GM20000 (cell line): ENCODE measurements at regions not wholly inside any gene's neighbourhood (a gene's known extent, or its start where the extent isn't known, plus 50 kb on each side); places are given as distances from the start of the nearest gene placed in this dataset.

Experiments used
- DNase-seq: peaks from one replicate; pipeline ENCODE4 v3.0.0; 2012; ENCODE audit warnings: low spot score
- TF ChIP-seq, protein P1 (sequence below): IDR thresholded peaks from 2 replicates; pipeline ENCODE4 v1.5.1; 2012; ENCODE audit warnings: mild to moderate bottlenecking, control low read depth; ENCODE audit errors: extremely low read depth, missing control alignments

DNA sequence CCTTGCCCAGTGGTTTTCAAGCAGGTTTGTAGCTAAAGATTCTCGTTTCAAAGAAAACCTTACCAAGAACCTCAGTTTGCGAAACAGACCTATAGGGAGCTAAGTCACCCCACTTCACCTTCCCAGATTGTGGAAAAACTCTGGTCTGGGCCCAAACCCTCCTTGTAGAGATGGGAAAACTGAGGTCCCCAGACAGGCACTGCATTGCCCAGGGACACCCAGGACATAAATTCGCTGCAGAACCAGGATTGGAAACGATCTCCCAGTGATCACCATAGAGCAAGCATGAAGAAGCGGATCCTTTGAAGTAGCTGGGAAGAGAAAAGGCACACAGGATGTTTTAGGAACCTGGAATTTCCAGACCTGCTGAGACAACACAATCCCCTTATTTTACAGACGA lies 85.6 kb upstream of the PIAS1 start:
- no peak for DNase-seq
- TF ChIP-seq, protein P1, sequence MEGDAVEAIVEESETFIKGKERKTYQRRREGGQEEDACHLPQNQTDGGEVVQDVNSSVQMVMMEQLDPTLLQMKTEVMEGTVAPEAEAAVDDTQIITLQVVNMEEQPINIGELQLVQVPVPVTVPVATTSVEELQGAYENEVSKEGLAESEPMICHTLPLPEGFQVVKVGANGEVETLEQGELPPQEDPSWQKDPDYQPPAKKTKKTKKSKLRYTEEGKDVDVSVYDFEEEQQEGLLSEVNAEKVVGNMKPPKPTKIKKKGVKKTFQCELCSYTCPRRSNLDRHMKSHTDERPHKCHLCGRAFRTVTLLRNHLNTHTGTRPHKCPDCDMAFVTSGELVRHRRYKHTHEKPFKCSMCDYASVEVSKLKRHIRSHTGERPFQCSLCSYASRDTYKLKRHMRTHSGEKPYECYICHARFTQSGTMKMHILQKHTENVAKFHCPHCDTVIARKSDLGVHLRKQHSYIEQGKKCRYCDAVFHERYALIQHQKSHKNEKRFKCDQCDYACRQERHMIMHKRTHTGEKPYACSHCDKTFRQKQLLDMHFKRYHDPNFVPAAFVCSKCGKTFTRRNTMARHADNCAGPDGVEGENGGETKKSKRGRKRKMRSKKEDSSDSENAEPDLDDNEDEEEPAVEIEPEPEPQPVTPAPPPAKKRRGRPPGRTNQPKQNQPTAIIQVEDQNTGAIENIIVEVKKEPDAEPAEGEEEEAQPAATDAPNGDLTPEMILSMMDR = no peak

DNA sequence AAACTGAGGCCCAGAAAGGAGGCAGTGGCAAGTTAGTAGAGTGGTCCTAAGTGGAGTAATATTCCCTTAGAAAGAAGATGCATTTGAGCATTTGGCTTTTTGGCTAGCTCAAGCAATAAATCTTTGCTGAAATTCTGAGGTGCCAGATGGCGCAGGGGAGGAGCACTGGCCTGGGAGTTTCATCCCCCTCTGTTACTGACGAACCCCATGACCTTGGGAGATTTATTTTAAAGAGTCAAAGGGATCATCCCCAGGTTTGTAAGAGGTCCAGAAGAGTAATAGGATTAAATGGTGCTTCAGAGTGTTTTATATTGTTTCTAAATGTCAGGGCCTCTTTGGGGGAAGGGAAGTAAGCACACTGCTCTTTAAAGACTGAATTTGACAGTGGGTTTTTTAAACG lies 85.1 kb upstream of the PIAS1 start:
- no peak for DNase-seq
- TF ChIP-seq, protein P1 = no peak

DNA sequence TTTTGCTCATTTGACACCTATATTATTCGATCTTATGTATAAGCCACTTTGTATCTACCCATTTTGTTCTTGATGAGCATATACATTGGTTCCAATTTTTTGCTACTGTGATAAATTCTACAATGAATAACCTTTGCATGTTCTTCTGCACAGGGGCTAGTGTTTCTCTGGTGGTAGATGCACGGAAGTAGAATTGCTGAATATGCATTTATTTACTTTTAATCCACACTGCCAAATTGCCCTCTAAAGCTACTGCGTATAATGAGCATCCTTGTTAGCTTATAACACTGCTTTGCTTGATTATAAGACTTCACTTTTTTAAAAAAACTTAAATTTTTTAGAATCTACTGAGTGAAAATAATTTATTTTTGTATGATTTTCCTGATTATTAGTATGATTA lies 84.2 kb upstream of the PIAS1 start:
- TF ChIP-seq, protein P1 = no peak
- DNase-seq = no peak

DNA sequence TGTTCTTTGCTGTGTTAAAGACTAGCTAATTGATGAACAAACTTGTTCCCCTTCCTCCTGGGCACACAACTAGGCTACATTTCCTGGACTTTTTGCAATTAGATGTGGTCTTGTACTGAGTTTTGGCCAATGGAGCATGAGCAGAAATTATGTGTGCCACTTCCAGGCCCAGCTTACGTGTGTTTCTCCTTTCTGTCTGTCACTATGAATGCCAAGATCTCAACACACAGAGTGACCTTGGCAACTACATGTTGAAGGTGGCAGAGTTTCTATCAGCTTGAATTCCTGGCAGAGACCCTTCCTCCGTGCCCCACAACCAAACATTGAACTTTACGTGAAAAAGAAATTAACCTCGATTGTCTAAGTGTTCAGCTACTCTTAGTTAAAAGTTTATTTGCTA lies 81.7 kb upstream of the PIAS1 start:
- TF ChIP-seq, protein P1 = no peak
- DNase-seq = no peak

DNA sequence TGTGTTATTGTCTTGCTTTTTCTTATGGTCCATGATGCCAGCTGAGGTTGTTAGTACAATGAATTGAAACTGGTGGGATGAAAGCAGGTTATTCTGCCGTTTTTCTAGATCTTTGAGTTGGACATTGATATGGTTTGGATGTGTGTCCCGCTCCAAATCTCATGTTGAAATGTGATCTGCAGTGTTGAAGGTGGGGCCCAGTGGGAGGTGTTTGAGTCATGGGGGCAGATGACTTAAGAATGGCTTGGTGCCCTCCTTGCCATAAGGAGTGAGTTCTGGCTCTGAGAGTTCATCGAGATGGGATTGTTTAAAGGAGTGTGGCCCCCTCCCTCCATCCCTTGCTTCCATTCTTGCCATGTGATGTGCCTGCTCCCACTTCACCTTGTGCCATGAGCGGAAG lies 80.3 kb upstream of the PIAS1 start:
- DNase-seq = no peak
- TF ChIP-seq, protein P1 = no peak

DNA sequence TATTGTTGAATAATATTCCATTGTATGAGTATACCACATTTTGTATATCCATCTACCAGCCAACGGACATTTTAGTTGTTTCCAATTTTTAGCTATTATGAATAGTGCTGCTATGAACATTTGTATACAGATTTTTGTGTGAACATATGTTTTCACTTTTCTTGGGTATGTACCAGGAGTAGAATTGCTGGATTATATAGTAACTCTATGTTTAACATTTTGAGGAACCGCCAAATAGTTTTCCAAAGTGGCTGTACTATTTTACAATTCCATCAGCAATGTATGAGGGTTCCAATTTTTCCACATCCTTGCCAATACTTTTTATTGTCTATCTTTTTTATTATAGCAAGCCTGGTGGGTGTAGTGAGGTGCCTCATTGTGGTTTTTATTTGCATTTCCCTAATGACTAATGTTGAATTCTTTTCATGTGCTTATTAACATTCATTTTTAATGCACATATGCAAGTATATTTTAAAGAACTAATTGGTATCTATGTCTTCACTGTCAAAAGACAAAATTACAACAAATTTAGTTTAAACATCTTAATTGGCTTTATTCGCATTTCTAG lies 77.5 kb upstream of the PIAS1 start:
- no peak for DNase-seq
- TF ChIP-seq, protein P1 = no peak

DNA sequence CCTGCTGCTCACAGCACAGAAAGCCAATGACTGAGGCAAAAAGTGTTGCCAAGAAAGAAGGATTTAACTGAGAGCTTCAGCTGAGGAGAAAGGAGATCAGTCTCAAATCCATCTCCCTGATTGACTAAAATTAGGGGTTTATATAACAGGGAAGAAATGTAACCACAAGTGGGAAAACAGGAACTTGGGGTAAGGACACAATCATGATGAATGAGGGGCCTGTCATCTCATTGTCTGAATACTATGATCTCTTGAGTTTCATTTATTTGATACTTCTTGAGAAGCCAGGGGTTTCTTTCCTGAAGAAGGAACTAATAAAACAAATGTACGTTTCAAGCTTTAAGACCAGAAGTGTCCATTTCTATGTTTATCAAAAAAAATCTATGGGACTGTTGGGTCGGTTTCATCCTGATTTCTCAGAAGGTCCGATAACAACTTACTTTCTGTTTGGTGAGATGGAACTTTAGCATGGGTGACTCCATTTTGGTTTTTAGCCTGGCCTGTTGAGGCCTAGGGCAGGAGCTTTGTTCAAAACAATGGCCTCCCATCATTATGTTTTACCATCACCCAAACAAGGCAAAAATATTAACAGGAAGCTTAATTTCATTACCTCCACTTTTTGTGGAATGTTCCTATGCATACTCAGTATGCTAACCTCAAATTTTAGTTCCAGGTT lies 76.6 kb upstream of the PIAS1 start:
- TF ChIP-seq, protein P1 = no peak
- no peak for DNase-seq
